Heart right ventricle (tissue), 16 donors: ENCODE measurements at regions not wholly inside any gene's neighbourhood (a gene's known extent, or its start where the extent isn't known, plus 50 kb on each side); places are given as distances from the start of the nearest gene placed in this dataset.

Experiments
- ATAC-seq, 8 donors: fragments of 200-7000 bp; cut with Tn5 transposase; one replicate each; pipeline ENCODE4 v1.9.1; 2020; ENCODE audit warnings: mild to moderate bottlenecking in 8 of 8, moderate library complexity in 8 of 8, moderate number of reproducible peaks in 1 of 8
- DNase-seq, 2 donors: peaks; one replicate each; pipeline ENCODE4 v3.0.0-alpha.2; 2020
- H3K27ac ChIP-seq, 10 donors: fragments of 200-600 bp; sonication (generic) in 2 of 10; one replicate each; pipeline versions ENCODE4 v1.5.0 to v1.8.0; 2020 to 2022; ENCODE audit warnings: mild to moderate bottlenecking in 3 of 10
- H3K27me3 ChIP-seq, 7 donors: fragments of 200-600 bp; one replicate each; pipeline ENCODE4 v1.8.0; 2021 to 2022; ENCODE audit warnings: mild to moderate bottlenecking in 2 of 7
- H3K36me3 ChIP-seq, 9 donors: fragments of 200-600 bp; sonication (generic) in 1 of 9; one replicate each; pipeline versions ENCODE4 v1.5.0 to v1.8.0; 2020 to 2022; ENCODE audit warnings: mild to moderate bottlenecking in 2 of 9
- H3K4me1 ChIP-seq, 9 donors: fragments of 200-600 bp; sonication (generic) in 1 of 9; one replicate each; pipeline versions ENCODE4 v1.5.0 to v1.8.0; 2020 to 2022; ENCODE audit warnings: mild to moderate bottlenecking in 4 of 9
- H3K4me3 ChIP-seq, 10 donors: fragments of 200-600 bp; sonication (generic) in 2 of 10; one replicate each; pipeline versions ENCODE4 v1.5.0 to v1.8.0; 2020 to 2022; ENCODE audit warnings: mild to moderate bottlenecking in 7 of 10, moderate library complexity in 2 of 10
- H3K9me3 ChIP-seq, 11 donors: fragments of 200-600 bp in 10 of 11; sonication (generic) in 2 of 11; one replicate each; pipeline versions ENCODE4 v1.5.0 to v1.8.0; 2013 to 2022; ENCODE audit warnings: mild to moderate bottlenecking in 2 of 11, control low read depth in 1 of 11, moderate library complexity in 1 of 11
- CTCF ChIP-seq, 9 donors: fragments of 200-600 bp; sonication (generic) in 2 of 9; IDR thresholded peaks; one replicate each; pipeline versions ENCODE4 v1.5.0 to v1.8.0; 2021 to 2022; ENCODE audit warnings: antibody characterized with exemption in 9 of 9, mild to moderate bottlenecking in 5 of 9, moderate library complexity in 1 of 9
- WGBS, 2 donors: extraction: QIAGEN DNeasy Blood & Tissue Kit; methylation state at CpG; one replicate each; pipeline ENCODE4 v1.1.7; 2013; ENCODE audit warnings: inconsistent platforms in 1 of 2; 5-methylcytosine and 5-hydroxymethylcytosine counted together
- intact Hi-C, 10 donors: fragments of 100-400 bp; cut with DNase I; formaldehyde crosslinking; loops; one replicate each; pipeline versions ENCODE4 v1.11.1 to v1.14.2; 2022
- donor health status: Arrhythmogenic right ventricular cardiomyopathy.
- donor health status: ischemic (EF 13 %, LVEDD 7.1; RV severe dilation, severe dysfunction).
- donor health status: healthy with polysubstance abuse.
- donor health status: DM: no; HTN: yes; CAD: no.
- donor health status: DM: no; HTN: no; CAD: no.
- donor health status: ischemic (EF 25% LVEDD 6.9; RV normal size, moderate dysfunction).
- donor health status: ischemic (EF 25% LVEDD 5.7; RV mildly dilated, moderate dysfunction).
- donor health status: healthy.
- donor health status: DM: yes; HTN: yes; CAD: no.
- donor health status: Ischemic cardiomyopathy.
- donor health status: ischemic (EF 35%, LVEDD 5.7; RV mildly dilated, moderate dysfunction).
- donor health status: nonischemic (EF 11% LVEDD 7.7; RV severe dilation, severe dysfunction).
- donor health status: DM: yes; HTN: yes; CAD: no.
- donor health status: PGD.
- donor health status: ischemic (EF 29% LVEDD 5.4; RV normal size, mild dysfunction).
- donor health status: nonischemic (EF 23%, LVEDD 6.1; RV moderate dilation, normal function).

GRCh38 chr20:41853806-41854205 is 235.6 kb upstream of the CHD6 start:
- ATAC-seq (no peak), DNase-seq (no peak)
- intact Hi-C loops: no loop called here
- H3K27me3 ChIP-seq: peaks cover 0 to 21% (median 6%) of the 10 kb centered on the region in 7 donors
- H3K4me3 ChIP-seq: no peak overlapping the region
- peaks cover 0 to 9% (median 0%) of the 10 kb centered on the region in 11 donors for H3K9me3 ChIP-seq
- H3K36me3 ChIP-seq: no peaks in the 10 kb centered on the region
- 44 to 47% methylated on average over 2 of the region's 2 CpGs for WGBS, 2 donors
- no peak overlapping the region for H3K27ac ChIP-seq
- H3K4me1 ChIP-seq: no peaks in the 10 kb centered on the region
- TF ChIP-seq CTCF (IDR thresholded peaks at IDR 0.05): no peak

GRCh38 chr20:41848180-41848579 is 230.0 kb upstream of the CHD6 start:
- intact Hi-C loops: loop anchor here in 1 of 10 donors (10.0 kb wide), 1 partner anchor 77 kb away; no protein-coding TSS in a partner anchor
- no peak for TF ChIP-seq CTCF (IDR thresholded peaks at IDR 0.05)
- H3K36me3 ChIP-seq: no peaks in the 10 kb centered on the region
- DNase-seq: no peak
- no peaks in the 10 kb centered on the region for H3K4me1 ChIP-seq
- no peak overlapping the region for H3K27ac ChIP-seq
- no peak for ATAC-seq
- 61 to 73% methylated on average over 3 of the region's 3 CpGs for WGBS, 2 donors
- H3K4me3 ChIP-seq: no peak overlapping the region
- peaks cover 0 to 16% (median 0%) of the 10 kb centered on the region in 7 donors for H3K27me3 ChIP-seq
- no peaks in the 10 kb centered on the region for H3K9me3 ChIP-seq

- no peak for DNase-seq
- no peak for ATAC-seq
- H3K36me3 ChIP-seq: no peaks in the 10 kb centered on the region
- H3K27ac ChIP-seq: no peak overlapping the region
- peaks cover 0 to 18% (median 7%) of the 10 kb centered on the region in 7 donors for H3K27me3 ChIP-seq
- WGBS, 2 donors: 42 to 45% methylated on average over 3 of the region's 3 CpGs
- H3K4me3 ChIP-seq: no peak overlapping the region
- TF ChIP-seq CTCF (IDR thresholded peaks at IDR 0.05): no peak
- intact Hi-C loops: no loop called here
- no peaks in the 10 kb centered on the region for H3K9me3 ChIP-seq
- no peaks in the 10 kb centered on the region for H3K4me1 ChIP-seq
Observed at GRCh38 chr20:41837669-41838224, 219.6 kb upstream of the CHD6 start.

GRCh38 chr20:41833739-41834138 is 215.6 kb upstream of the CHD6 start:
- intact Hi-C loops: no loop called here
- Histone ChIP-seq H3K4me3 (no peak overlapping the region), H3K4me1 (no peaks in the 10 kb centered on the region), H3K27me3 (peaks cover 0 to 23% (median 7%) of the 10 kb centered on the region in 7 donors), H3K36me3 (no peaks in the 10 kb centered on the region), H3K27ac (no peak overlapping the region), H3K9me3 (peaks cover 0 to 3% (median 0%) of the 10 kb centered on the region in 11 donors)
- DNase-seq (no peak), ATAC-seq (no peak)
- no peak for TF ChIP-seq CTCF (IDR thresholded peaks at IDR 0.05)
- WGBS, 2 donors: 70 to 84% methylated on average over 1 of the region's 1 CpG
